RWPE1 (cell line): ENCODE measurements at regions not wholly inside any gene's neighbourhood (a gene's known extent, or its start where the extent isn't known, plus 50 kb on each side); places are given as distances from the start of the nearest gene placed in this dataset.
"Not testable (repeated sequence)": the region's sequence is repeated elsewhere in the genome, so short reads cannot be mapped to it uniquely, and the experiment has no call there.

Experiments used
- CTCF ChIA-PET: fragments of 350-600 bp; sonication (Branson Sonifier 250); formaldehyde crosslinking; extraction: SDS; loops from one replicate; lab custom pipeline; 2021; lab: Yijun Ruan, JAX
- POLR2A ChIA-PET: fragments of 400-600 bp; formaldehyde crosslinking; extraction: SDS; loops from one replicate; lab custom pipeline; 2020; ENCODE audit warnings: antibody characterized with exemption; ENCODE audit not compliant: low non-redundant PET; lab: Yijun Ruan, JAX
- DNase-seq: peaks from one replicate; pipeline ENCODE4 v3.0.0; 2012; ENCODE audit warnings: low spot score
- H3K27ac ChIP-seq: fragments of 450-650 bp; 2 replicates; pipeline ENCODE4 v1.5.1; 2017
- CTCF ChIP-seq: fragments of 450-650 bp; conservative IDR thresholded peaks from 2 replicates; pipeline ENCODE4 v1.5.1; 2017; ENCODE audit warnings: low read depth, mild to moderate bottlenecking

GRCh38 chr3:19825193-19825592 is 108.8 kb downstream of the EFHB start:
- CTCF ChIA-PET: no interaction called here

GRCh38 chr3:19822805-19823204 is 111.2 kb downstream of the EFHB start:
- ChIA-PET CTCF (no interaction called here), POLR2A (no interaction called here)
- no peak for DNase-seq
- TF ChIP-seq CTCF: no peak
- H3K27ac ChIP-seq: no peak overlapping the region

More at GRCh38 chr3:19825193-19825592, 108.8 kb downstream of the EFHB start:
- no peak overlapping the region for H3K27ac ChIP-seq
- POLR2A ChIA-PET: no interaction called here
- TF ChIP-seq CTCF: no peak
- no peak for DNase-seq

GRCh38 chr3:19816631-19817030 is 117.4 kb downstream of the EFHB start:
- CTCF ChIA-PET: interaction anchor here (0.7 kb wide), 1 partner anchor 158 kb away, joined by 3 read pairs; no protein-coding TSS in a partner anchor
- POLR2A ChIA-PET: no interaction called here
- no peak overlapping the region for H3K27ac ChIP-seq
- TF ChIP-seq CTCF: no peak
- no peak for DNase-seq

- POLR2A ChIA-PET: no interaction called here
- CTCF ChIA-PET: no interaction called here
- TF ChIP-seq CTCF: no peak
- no peak overlapping the region for H3K27ac ChIP-seq
- DNase-seq: no peak
These were observed 118.2 kb downstream of the EFHB start for GRCh38 chr3:19815805-19816204.

- DNase-seq, H3K27ac ChIP-seq, CTCF ChIA-PET, POLR2A ChIA-PET: not testable (repeated sequence)
These were observed 120.3 kb downstream of the EFHB start for GRCh38 chr3:19813743-19814142.

- no peak overlapping the region for H3K27ac ChIP-seq
- DNase-seq: no peak
- TF ChIP-seq CTCF: no peak
- ChIA-PET CTCF (no interaction called here), POLR2A (no interaction called here)
These were observed 122.3 kb downstream of the EFHB start for GRCh38 chr3:19811689-19812088.

- H3K27ac ChIP-seq: no peak overlapping the region
- no peak for TF ChIP-seq CTCF
- CTCF ChIA-PET: no interaction called here
- POLR2A ChIA-PET: no interaction called here
- DNase-seq: no peak
These were observed 125.2 kb downstream of the EFHB start for GRCh38 chr3:19808834-19809233.
